Activated T-cell treated with anti-CD3 and anti-CD28 coated beads, Interleukin-2, amount 50 U/mL, for 24 hours (primary cell): ENCODE measurements at regions not wholly inside any gene's neighbourhood (a gene's known extent, or its start where the extent isn't known, plus 50 kb on each side); places are given as distances from the start of the nearest gene placed in this dataset.
"Not testable (repeated sequence)": the region's sequence is repeated elsewhere in the genome, so short reads cannot be mapped to it uniquely, and the experiment has no call there.

ENCODE experiments used
- DNase-seq: peaks from one replicate; pipeline ENCODE4 v3.0.0-alpha.2; 2020
- H3K27ac Mint-ChIP-seq: 2 replicates; pipeline ENCODE4 v1.8.0; 2020; ENCODE audit warnings: mild to moderate bottlenecking, mixed read lengths
- H3K27me3 Mint-ChIP-seq: 2 replicates; pipeline ENCODE4 v1.8.0; 2020; ENCODE audit warnings: mixed read lengths
- H3K36me3 Mint-ChIP-seq: 2 replicates; pipeline ENCODE4 v1.8.0; 2020; ENCODE audit warnings: low read depth, mixed read lengths
- H3K4me1 Mint-ChIP-seq: 2 replicates; pipeline ENCODE4 v1.8.0; 2020; ENCODE audit warnings: low read depth, mixed read lengths
- H3K4me3 Mint-ChIP-seq: 2 replicates; pipeline ENCODE4 v1.8.0; 2020; ENCODE audit warnings: mild to moderate bottlenecking, moderate library complexity, mixed read lengths
- H3K9me3 Mint-ChIP-seq: 2 replicates; pipeline ENCODE4 v1.8.0; 2020; ENCODE audit warnings: mixed read lengths

DNA sequence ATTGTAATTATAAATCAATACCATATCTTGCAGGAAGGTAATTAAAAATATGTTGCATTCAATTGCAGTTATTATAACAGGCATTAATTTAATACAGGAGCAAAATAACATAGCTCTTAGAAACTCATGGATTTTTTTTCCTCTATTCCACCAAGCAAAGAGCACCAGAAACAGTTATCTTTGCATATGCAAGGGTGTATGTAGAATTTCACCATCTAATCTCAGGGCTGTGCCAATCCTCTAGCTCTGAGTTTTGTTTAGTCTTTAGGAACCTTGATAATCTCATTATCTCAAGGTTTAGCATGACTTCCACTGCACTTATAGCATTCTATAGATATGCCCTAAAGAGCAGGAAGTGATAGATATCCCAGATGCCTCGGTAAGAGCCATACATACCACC lies 197.5 kb downstream of the VEGFC start:
- Mint-ChIP-seq H3K4me1 (no peaks in the 10 kb centered on the region), H3K27me3 (no peaks in the 10 kb centered on the region), H3K36me3 (no peaks in the 10 kb centered on the region), H3K4me3 (no peak overlapping the region), H3K27ac (no peak overlapping the region), H3K9me3 (no peaks in the 10 kb centered on the region)
- DNase-seq, result no peak

DNA sequence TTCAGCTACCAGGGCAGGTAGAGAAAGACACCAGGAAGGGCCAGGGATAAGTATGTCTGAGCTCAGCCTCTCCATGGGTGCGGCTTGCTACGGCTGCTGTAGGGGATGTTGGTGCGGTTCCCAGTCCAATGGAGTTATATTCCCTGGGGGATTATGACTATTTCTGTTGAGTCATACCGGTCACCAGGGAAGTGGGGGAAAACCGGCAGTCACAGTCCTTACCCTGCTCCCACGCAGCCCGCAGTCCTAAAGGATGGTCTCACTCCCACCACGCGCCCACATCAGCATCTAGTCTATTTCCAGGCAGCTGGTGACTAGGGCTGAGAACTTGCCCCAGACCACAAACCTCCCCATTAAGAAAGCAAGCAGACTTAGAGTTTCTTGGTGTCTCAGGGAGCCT lies 191.6 kb downstream of the VEGFC start:
- no peak overlapping the region for H3K27ac Mint-ChIP-seq
- H3K27me3 Mint-ChIP-seq, result no peaks in the 10 kb centered on the region
- H3K4me1 Mint-ChIP-seq, result no peaks in the 10 kb centered on the region
- H3K9me3 Mint-ChIP-seq, result no peaks in the 10 kb centered on the region
- no peak for DNase-seq
- H3K4me3 Mint-ChIP-seq, result no peak overlapping the region
- no peaks in the 10 kb centered on the region for H3K36me3 Mint-ChIP-seq

DNA sequence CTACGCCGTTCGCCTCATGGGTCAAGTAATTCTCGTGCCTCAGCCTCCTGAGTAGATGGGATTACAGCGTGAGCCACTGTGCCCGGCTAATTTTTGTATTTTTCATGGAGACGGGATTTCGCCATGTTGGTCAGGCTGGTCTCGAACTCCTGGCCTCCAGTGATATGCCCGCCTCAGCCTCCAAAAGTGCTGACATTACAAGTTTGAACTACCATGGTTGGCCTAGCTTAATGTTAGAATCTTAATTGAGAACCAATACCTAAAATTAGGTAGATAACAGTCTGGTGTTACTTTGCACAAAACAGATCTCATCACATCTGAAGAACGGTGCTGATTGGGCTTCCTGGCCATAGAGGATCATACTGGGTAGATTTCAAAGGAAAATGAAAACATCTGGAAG lies 184.9 kb downstream of the VEGFC start:
- Mint-ChIP-seq H3K27me3 (no peaks in the 10 kb centered on the region), H3K4me3 (no peak overlapping the region), H3K27ac (no peak overlapping the region), H3K36me3 (no peaks in the 10 kb centered on the region), H3K9me3 (peaks cover 2% of the 10 kb centered on the region), H3K4me1 (no peaks in the 10 kb centered on the region)
- DNase-seq, result no peak

DNA sequence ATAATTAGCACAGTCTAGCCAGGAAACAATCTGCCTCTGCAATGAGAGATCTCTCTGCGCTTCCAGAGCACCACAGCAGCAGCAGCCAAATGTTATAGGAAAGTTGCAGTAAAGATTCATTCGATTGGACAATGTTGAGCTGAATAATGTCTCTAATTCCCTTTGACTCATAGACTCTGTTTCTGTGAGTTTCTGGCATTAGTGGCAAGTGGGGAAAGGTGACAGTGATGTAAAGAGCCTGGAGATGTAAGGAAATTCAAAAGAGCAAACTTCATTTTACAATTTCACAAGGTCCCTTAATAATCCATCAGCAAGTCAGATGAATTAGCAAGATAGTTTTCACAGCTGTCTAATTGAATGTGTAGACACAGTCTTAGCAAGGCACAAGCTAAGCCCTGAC lies 184.4 kb downstream of the VEGFC start:
- Mint-ChIP-seq H3K27ac (no peak overlapping the region), H3K27me3 (no peaks in the 10 kb centered on the region), H3K4me3 (no peak overlapping the region), H3K36me3 (no peaks in the 10 kb centered on the region), H3K9me3 (peaks cover 2% of the 10 kb centered on the region), H3K4me1 (no peaks in the 10 kb centered on the region)
- no peak for DNase-seq

DNA sequence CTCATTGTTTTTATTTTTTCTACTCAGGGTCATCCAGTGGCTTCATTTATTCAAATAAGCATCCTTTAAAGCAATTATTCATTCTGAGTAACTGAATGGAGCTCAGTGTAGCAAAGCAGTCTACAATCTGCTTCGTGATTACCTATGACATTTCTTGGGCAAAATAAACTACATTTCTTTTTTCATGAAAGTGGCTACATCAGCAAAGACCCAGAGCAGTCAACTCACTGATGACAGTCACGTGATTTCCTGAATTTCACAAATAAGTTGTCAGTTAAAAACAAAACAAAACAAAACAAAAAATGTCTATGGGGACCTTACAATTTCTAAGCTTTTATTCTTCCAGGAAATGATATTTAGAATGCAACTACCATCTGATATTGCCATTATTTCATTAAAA lies 182.1 kb downstream of the VEGFC start:
- H3K4me1 Mint-ChIP-seq, result no peaks in the 10 kb centered on the region
- H3K27ac Mint-ChIP-seq, result no peak overlapping the region
- no peaks in the 10 kb centered on the region for H3K27me3 Mint-ChIP-seq
- no peaks in the 10 kb centered on the region for H3K36me3 Mint-ChIP-seq
- H3K9me3 Mint-ChIP-seq, result peaks cover 2% of the 10 kb centered on the region
- H3K4me3 Mint-ChIP-seq, result no peak overlapping the region
- DNase-seq, result no peak

DNA sequence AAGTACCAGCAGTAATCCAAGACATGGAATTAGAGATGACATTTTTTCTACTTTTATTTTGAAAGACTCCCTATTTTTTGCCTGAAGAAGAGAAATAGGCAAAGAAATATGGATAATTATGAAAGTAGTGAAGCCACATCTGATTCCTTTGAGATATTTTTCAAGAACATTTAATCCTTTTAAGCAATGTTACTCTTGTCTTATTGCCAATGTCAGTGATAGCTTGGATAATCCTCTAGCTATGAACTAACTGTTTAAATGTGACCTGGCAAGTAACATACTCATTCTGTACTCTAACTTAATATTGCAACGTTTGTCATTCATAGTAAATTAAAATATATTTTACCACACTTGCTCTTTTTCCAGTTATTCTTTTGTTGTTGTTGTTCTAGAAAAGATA lies 181.3 kb downstream of the VEGFC start:
- no peak overlapping the region for H3K27ac Mint-ChIP-seq
- DNase-seq, result no peak
- no peak overlapping the region for H3K4me3 Mint-ChIP-seq
- no peaks in the 10 kb centered on the region for H3K4me1 Mint-ChIP-seq
- H3K9me3 Mint-ChIP-seq, result peaks cover 2% of the 10 kb centered on the region
- H3K27me3 Mint-ChIP-seq, result no peaks in the 10 kb centered on the region
- H3K36me3 Mint-ChIP-seq, result no peaks in the 10 kb centered on the region

DNA sequence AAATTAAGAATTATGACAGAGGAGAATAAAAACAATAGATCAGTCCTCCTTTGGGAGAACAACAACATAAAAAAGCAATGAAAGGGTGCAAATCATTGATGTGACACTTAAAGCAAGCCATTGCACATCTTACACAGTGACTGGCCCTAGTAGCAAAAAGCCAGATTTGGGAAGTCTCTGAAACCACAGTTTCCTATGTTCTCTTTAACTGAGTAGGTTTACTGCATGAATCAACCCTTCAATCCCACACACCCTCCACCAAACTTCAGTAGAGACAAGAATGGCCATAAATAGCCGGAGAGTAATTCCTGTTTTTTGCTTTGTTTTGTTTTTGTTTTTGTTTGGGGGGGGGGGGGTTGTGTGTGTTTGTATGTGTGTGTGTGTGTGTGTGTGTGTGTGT lies 180.8 kb downstream of the VEGFC start:
- DNase-seq, result no peak
- H3K4me1 Mint-ChIP-seq, result no peaks in the 10 kb centered on the region
- no peak overlapping the region for H3K4me3 Mint-ChIP-seq
- H3K36me3 Mint-ChIP-seq, result no peaks in the 10 kb centered on the region
- H3K27ac Mint-ChIP-seq, result no peak overlapping the region
- H3K9me3 Mint-ChIP-seq, result peaks cover 2% of the 10 kb centered on the region
- no peaks in the 10 kb centered on the region for H3K27me3 Mint-ChIP-seq

DNA sequence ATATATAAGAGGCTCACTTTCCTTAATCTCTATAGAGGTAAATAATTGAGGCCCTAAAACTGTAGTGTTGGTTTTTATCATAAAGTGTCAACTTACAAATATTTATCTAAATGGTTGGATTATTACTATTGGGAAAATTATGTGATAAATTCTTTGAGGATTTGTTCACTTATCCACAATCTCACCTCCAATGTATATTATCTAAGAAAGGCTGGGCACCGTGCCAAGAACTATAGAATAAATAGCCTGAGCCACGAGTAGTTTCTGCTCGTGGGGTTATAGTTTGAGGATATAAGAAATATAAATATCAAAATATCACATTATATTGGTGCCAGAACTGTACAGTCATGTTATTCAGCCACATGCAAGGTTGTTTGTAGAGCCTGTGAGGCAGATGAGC lies 177.9 kb downstream of the VEGFC start:
- Mint-ChIP-seq H3K27me3 (no peaks in the 10 kb centered on the region), H3K36me3 (no peaks in the 10 kb centered on the region), H3K4me1 (no peaks in the 10 kb centered on the region), H3K4me3 (no peak overlapping the region), H3K27ac (no peak overlapping the region), H3K9me3 (peaks cover 5% of the 10 kb centered on the region)
- no peak for DNase-seq

DNA sequence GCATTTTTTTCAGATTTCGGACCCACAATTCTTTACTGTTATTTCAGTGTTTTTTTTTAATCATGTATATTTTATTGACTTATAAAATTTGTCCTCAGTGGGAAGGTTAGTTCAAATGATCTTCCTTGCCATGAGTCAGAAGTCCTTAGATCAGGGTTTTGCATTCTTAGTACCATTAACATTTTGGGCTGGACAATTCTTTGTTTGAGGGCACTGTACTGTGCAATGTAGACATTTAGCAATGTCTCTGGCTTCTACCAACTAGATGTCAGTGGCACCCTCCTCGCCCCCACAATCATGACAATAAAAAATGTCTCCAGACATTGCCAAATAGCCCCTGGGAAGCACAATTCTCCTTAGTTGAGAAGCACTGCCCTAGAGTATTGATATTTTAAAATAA lies 176.6 kb downstream of the VEGFC start:
- no peak for DNase-seq
- H3K27me3 Mint-ChIP-seq, result no peaks in the 10 kb centered on the region
- H3K9me3 Mint-ChIP-seq, result peaks cover 5% of the 10 kb centered on the region
- no peaks in the 10 kb centered on the region for H3K36me3 Mint-ChIP-seq
- no peaks in the 10 kb centered on the region for H3K4me1 Mint-ChIP-seq
- H3K27ac Mint-ChIP-seq, result no peak overlapping the region
- H3K4me3 Mint-ChIP-seq, result no peak overlapping the region

DNA sequence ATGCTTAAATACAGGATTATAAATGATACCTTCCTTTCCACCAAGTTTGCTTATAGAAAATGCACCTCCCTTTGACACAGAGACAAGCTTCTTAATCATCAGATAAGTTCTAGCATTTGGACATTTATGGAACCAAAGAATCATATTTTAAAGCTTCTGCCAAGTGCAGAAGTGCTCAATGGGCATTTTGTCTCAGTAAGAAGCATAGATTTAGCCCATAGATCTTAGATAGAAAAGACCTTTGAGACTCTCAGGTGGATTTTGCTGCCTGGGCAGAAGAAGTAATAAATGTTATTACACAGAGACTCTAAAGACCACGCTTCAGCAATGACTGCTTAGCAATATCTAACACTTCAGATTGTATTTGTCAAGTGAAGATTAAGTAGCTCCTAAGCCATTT lies 174.6 kb downstream of the VEGFC start:
- H3K4me3 Mint-ChIP-seq, result no peak overlapping the region

DNA sequence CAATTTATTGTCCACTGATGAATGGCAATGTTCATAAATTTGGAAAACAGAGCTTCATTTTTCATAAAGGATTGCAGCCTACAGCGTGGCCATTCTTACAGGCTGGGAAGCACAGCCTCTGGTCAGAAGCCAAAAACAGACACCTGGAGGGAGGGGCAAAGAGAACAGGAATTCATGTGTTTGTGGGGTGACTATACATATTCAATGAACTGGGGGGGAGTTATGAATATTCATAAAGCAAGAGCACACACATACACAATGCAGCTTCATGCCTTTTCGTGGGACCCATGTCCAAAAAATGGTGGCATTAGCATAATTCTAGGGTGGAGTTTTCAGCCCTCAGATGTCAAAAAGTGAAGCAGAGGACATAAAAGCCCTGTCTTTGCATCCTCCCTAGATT lies 173.3 kb downstream of the VEGFC start:
- H3K4me1 Mint-ChIP-seq, result no peaks in the 10 kb centered on the region
- no peak overlapping the region for H3K4me3 Mint-ChIP-seq
- no peaks in the 10 kb centered on the region for H3K36me3 Mint-ChIP-seq
- no peak overlapping the region for H3K27ac Mint-ChIP-seq
- peaks cover 5% of the 10 kb centered on the region for H3K9me3 Mint-ChIP-seq
- no peak for DNase-seq
- no peaks in the 10 kb centered on the region for H3K27me3 Mint-ChIP-seq

More for the DNA sequence above, 174.6 kb downstream of the VEGFC start:
- Mint-ChIP-seq H3K27ac (no peak overlapping the region), H3K9me3 (peaks cover 2% of the 10 kb centered on the region), H3K4me1 (no peaks in the 10 kb centered on the region), H3K36me3 (no peaks in the 10 kb centered on the region), H3K27me3 (no peaks in the 10 kb centered on the region)
- no peak for DNase-seq

DNA sequence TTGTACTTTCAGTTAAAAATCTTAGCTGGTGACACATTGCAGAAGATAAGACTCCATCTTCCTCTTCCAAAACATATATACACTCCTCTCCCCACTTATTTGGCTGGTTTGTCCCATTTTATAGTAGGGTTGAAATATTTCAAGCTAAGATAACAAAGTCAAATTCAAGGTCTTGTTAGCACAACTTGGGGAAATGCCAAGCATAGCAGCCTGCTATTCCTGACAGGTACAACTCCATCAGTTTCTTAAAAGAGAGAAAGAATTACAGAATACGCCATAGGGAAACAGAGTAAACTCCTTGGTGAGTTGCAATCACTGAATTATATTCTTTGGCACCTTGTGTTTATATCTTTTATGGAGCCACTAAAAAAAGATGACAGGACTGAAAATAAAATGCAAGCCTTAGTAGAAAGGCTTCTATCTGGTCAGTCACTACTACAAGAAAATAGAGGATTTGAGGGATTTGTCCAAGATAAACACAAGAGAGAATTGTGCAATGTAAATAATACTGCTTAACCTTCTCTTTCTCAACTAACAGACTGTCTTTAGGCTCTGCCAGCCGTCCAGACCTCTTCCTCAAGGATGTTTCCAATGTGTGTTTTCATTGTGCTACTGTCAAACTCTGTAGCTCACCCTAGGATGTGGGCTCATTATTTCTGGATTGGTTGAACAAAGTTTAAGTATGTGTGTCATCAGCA lies 170.3 kb downstream of the VEGFC start:
- H3K4me3 Mint-ChIP-seq, result no peak overlapping the region
- H3K9me3 Mint-ChIP-seq, result peaks cover 6% of the 10 kb centered on the region
- H3K4me1 Mint-ChIP-seq, result no peaks in the 10 kb centered on the region
- DNase-seq, result no peak
- H3K27me3 Mint-ChIP-seq, result no peaks in the 10 kb centered on the region
- H3K36me3 Mint-ChIP-seq, result no peaks in the 10 kb centered on the region
- H3K27ac Mint-ChIP-seq, result no peak overlapping the region

DNA sequence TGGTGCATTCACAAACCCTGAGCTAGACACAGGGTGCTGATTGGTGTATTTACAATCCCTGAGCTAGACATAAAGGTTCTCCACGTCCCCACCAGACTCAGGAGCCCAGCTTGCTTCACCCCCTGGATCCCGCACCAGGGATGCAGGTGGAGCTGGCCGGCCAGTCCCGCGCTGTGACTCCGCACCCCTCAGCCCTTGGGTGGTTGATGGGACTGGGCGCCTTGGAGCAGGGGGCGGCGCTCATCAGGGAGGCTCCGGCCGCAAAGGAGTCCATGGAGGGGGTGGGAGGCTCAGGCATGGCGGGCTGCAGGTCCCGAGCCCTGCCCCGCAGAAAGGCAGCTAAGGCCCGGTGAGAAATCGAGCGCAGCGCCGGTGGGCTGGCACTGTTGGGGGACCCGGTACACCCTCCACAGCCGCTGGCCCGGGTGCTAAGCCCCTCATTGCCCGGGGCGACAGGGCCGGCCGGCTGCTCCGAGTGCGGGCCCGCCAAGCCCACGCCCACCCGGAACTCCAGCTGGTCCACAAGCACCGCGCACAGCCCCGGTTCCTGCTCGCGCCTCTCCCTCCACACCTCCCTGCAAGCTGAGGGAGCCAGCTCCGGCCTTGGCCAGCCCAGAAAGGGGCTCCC lies 167.6 kb downstream of the VEGFC start:
- not testable (repeated sequence) for H3K4me1 Mint-ChIP-seq, H3K4me3 Mint-ChIP-seq, H3K27ac Mint-ChIP-seq, H3K27me3 Mint-ChIP-seq, H3K36me3 Mint-ChIP-seq, H3K9me3 Mint-ChIP-seq, DNase-seq

DNA sequence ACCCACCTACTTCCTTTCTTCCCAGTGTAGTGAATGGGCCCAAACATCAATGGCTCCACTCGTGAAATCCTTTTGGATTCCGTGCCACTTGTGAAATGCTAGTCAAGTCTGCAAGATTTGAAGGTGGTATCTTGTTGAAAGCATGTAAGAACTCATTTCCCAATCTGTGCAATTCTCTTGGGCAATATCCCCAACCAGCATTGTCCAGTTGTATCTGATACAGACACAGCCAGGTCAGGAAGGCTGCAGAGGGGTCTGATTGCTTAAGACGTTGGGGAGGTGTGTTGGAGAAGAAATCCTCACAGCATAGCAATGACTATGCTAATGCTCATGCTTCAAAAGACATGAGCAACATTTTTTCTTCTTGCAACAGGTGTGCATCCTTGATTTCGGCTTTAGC lies 164.8 kb downstream of the VEGFC start:
- no peak for DNase-seq
- Mint-ChIP-seq H3K27ac (no peak overlapping the region), H3K27me3 (no peaks in the 10 kb centered on the region), H3K4me1 (no peaks in the 10 kb centered on the region), H3K4me3 (no peak overlapping the region), H3K36me3 (no peaks in the 10 kb centered on the region), H3K9me3 (peaks cover 8% of the 10 kb centered on the region)

DNA sequence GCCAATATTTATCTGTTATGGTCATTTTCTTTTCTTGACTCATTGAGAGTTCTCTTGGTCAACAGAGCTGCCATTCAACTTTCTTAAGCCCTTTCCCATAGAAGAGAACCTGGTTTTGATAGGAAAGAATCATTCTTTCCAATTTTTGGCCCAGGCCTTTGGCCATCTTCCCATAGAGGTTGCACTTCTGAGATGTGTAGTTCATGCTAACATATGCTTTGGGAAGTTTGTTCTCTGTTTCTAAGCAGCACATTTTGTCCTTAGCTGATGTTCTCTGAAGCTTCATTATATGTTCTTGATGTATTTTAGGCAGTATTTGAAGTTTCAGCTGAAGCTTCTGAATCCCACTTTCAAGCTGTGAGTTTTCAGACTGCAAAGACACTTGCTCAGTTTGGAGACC lies 161.1 kb downstream of the VEGFC start:
- Mint-ChIP-seq H3K4me1 (no peaks in the 10 kb centered on the region), H3K9me3 (peaks cover 3% of the 10 kb centered on the region), H3K27ac (no peak overlapping the region), H3K4me3 (no peak overlapping the region), H3K27me3 (no peaks in the 10 kb centered on the region), H3K36me3 (no peaks in the 10 kb centered on the region)
- no peak for DNase-seq
